Stimulated activated naive B cell treated with anti-CD40 and anti-IgM and Interleukin-4, amounts not matched to agents 10 μg/mL and 1 μg/mL and 100 μg/mL, for 72 hours (primary cell): ENCODE measurements at regions not wholly inside any gene's neighbourhood (a gene's known extent, or its start where the extent isn't known, plus 50 kb on each side); places are given as distances from the start of the nearest gene placed in this dataset.
"Not testable (repeated sequence)": the region's sequence is repeated elsewhere in the genome, so short reads cannot be mapped to it uniquely, and the experiment has no call there.

Experiments used
- ATAC-seq, 2 donors: fragments of 150-1000 bp; cut with Tn5 transposase; replicated peaks; 2 replicates each; pipeline ENCODE4 v1.10.0; 2021; ENCODE audit warnings: moderate library complexity in 1 of 2
- DNase-seq: peaks from one replicate; pipeline ENCODE4 v3.0.0; 2021
- H3K27ac Mint-ChIP-seq: one replicate; pipeline ENCODE4 v1.8.0; 2022; ENCODE audit warnings: mild to moderate bottlenecking, mixed read lengths
- H3K27me3 Mint-ChIP-seq, 2 donors: one replicate each; pipeline ENCODE4 v1.8.0; 2022; ENCODE audit warnings: mixed read lengths in 2 of 2
- H3K36me3 Mint-ChIP-seq, 2 donors: one replicate each; pipeline ENCODE4 v1.8.0; 2022; ENCODE audit warnings: mixed read lengths in 2 of 2, mild to moderate bottlenecking in 1 of 2
- H3K4me1 Mint-ChIP-seq, 2 donors: one replicate each; pipeline ENCODE4 v1.8.0; 2022; ENCODE audit warnings: mixed read lengths in 2 of 2, mild to moderate bottlenecking in 1 of 2
- H3K4me3 Mint-ChIP-seq, 2 donors: one replicate each; pipeline ENCODE4 v1.8.0; 2022; ENCODE audit warnings: mild to moderate bottlenecking in 2 of 2, mixed read lengths in 2 of 2, moderate library complexity in 1 of 2
- H3K9me3 Mint-ChIP-seq, 2 donors: one replicate each; pipeline ENCODE4 v1.8.0; 2022; ENCODE audit warnings: mixed read lengths in 2 of 2, mild to moderate bottlenecking in 1 of 2

GRCh38 chr5:138677782-138678181 is 75.4 kb upstream of the CTNNA1 start:
- no peak overlapping the region for H3K4me3 Mint-ChIP-seq
- no peak for ATAC-seq
- no peaks in the 10 kb centered on the region for H3K4me1 Mint-ChIP-seq
- peaks cover 3 to 6% of the 10 kb centered on the region in 2 donors for H3K36me3 Mint-ChIP-seq
- H3K27ac Mint-ChIP-seq, result no peak overlapping the region
- H3K9me3 Mint-ChIP-seq, result peaks cover 7 to 15% of the 10 kb centered on the region in 2 donors
- H3K27me3 Mint-ChIP-seq, result peaks cover 13 to 41% of the 10 kb centered on the region in 2 donors
- no peak for DNase-seq

- H3K36me3 Mint-ChIP-seq, result peaks cover 3 to 6% of the 10 kb centered on the region in 2 donors
- peaks cover 13 to 38% of the 10 kb centered on the region in 2 donors for H3K27me3 Mint-ChIP-seq
- H3K27ac Mint-ChIP-seq, result no peak overlapping the region
- no peaks in the 10 kb centered on the region for H3K4me1 Mint-ChIP-seq
- H3K4me3 Mint-ChIP-seq, result no peak overlapping the region
- DNase-seq (no peak), ATAC-seq (no peak)
- peaks cover 7 to 15% of the 10 kb centered on the region in 2 donors for H3K9me3 Mint-ChIP-seq
Observed at GRCh38 chr5:138676556-138677193, 76.5 kb upstream of the CTNNA1 start.

GRCh38 chr5:138676002-138676401 is 77.2 kb upstream of the CTNNA1 start:
- DNase-seq (no peak), ATAC-seq (no peak)
- peaks cover 13 to 33% of the 10 kb centered on the region in 2 donors for H3K27me3 Mint-ChIP-seq
- no peaks in the 10 kb centered on the region for H3K4me1 Mint-ChIP-seq
- H3K9me3 Mint-ChIP-seq, result peaks cover 7 to 15% of the 10 kb centered on the region in 2 donors
- peaks cover 3 to 6% of the 10 kb centered on the region in 2 donors for H3K36me3 Mint-ChIP-seq
- H3K27ac Mint-ChIP-seq, result no peak overlapping the region
- no peak overlapping the region for H3K4me3 Mint-ChIP-seq

- peaks cover 3 to 25% of the 10 kb centered on the region in 2 donors for H3K4me1 Mint-ChIP-seq
- no peak overlapping the region for H3K4me3 Mint-ChIP-seq
Observed at GRCh38 chr5:138668451-138669380, 84.5 kb upstream of the CTNNA1 start.

GRCh38 chr5:138667782-138668331 is 85.4 kb upstream of the CTNNA1 start:
- not testable (repeated sequence) for H3K9me3 Mint-ChIP-seq, ATAC-seq, H3K36me3 Mint-ChIP-seq, DNase-seq, H3K4me3 Mint-ChIP-seq, H3K27ac Mint-ChIP-seq
- Mint-ChIP-seq H3K4me1 (peaks cover 12 to 34% of the 10 kb centered on the region in 2 donors), H3K27me3 (peaks cover 24 to 56% of the 10 kb centered on the region in 2 donors)

More at GRCh38 chr5:138668451-138669380, 84.5 kb upstream of the CTNNA1 start:
- H3K36me3 Mint-ChIP-seq, result no peaks in the 10 kb centered on the region
- H3K9me3 Mint-ChIP-seq, result peaks cover 0 to 4% of the 10 kb centered on the region in 2 donors
- no peak overlapping the region for H3K27ac Mint-ChIP-seq
- no peak for DNase-seq
- H3K27me3 Mint-ChIP-seq, result peaks cover 24 to 56% of the 10 kb centered on the region in 2 donors
- peak in 1 of 2 donors; percentile 25 for ATAC-seq

GRCh38 chr5:138666226-138666742 is 86.9 kb upstream of the CTNNA1 start:
- DNase-seq (no peak), ATAC-seq (no peak)
- H3K27me3 Mint-ChIP-seq, result peaks cover 24 to 56% of the 10 kb centered on the region in 2 donors
- H3K4me1 Mint-ChIP-seq, result peaks cover 24 to 49% of the 10 kb centered on the region in 2 donors
- H3K36me3 Mint-ChIP-seq, result no peaks in the 10 kb centered on the region
- H3K9me3 Mint-ChIP-seq, result peaks cover 0 to 3% of the 10 kb centered on the region in 2 donors
- no peak overlapping the region for H3K27ac Mint-ChIP-seq
- H3K4me3 Mint-ChIP-seq, result no peak overlapping the region

- Mint-ChIP-seq H3K36me3 (no peaks in the 10 kb centered on the region), H3K27me3 (peaks cover 28 to 60% of the 10 kb centered on the region in 2 donors), H3K27ac (no peak overlapping the region), H3K4me1 (peaks cover 26 to 54% of the 10 kb centered on the region in 2 donors), H3K4me3 (no peak overlapping the region), H3K9me3 (peaks cover 0 to 3% of the 10 kb centered on the region in 2 donors)
- no peak for ATAC-seq
- no peak for DNase-seq
Observed at GRCh38 chr5:138665261-138665660, 88.0 kb upstream of the CTNNA1 start.

- no peak for DNase-seq
Observed at GRCh38 chr5:138664276-138664943, 88.8 kb upstream of the CTNNA1 start.

GRCh38 chr5:138663561-138663960 is 88.4 kb upstream of the HSPA9 start:
- Mint-ChIP-seq H3K27me3 (peaks cover 24 to 54% of the 10 kb centered on the region in 2 donors), H3K9me3 (peaks cover 0 to 3% of the 10 kb centered on the region in 2 donors), H3K36me3 (no peaks in the 10 kb centered on the region), H3K27ac (no peak overlapping the region), H3K4me1 (peaks cover 26 to 48% of the 10 kb centered on the region in 2 donors), H3K4me3 (peak overlapping the region in 1 of 2 donors; percentile 47)
- ATAC-seq (no peak), DNase-seq (no peak)

More at GRCh38 chr5:138664276-138664943, 88.8 kb upstream of the CTNNA1 start:
- Mint-ChIP-seq H3K27me3 (peaks cover 28 to 58% of the 10 kb centered on the region in 2 donors), H3K4me3 (no peak overlapping the region), H3K36me3 (no peaks in the 10 kb centered on the region), H3K27ac (no peak overlapping the region), H3K9me3 (peaks cover 0 to 3% of the 10 kb centered on the region in 2 donors), H3K4me1 (peaks cover 26 to 54% of the 10 kb centered on the region in 2 donors)
- ATAC-seq, result no peak

- H3K36me3 Mint-ChIP-seq, result no peaks in the 10 kb centered on the region
- H3K9me3 Mint-ChIP-seq, result peaks cover 0 to 3% of the 10 kb centered on the region in 2 donors
- peak; percentile 88 to 91 for ATAC-seq
- DNase-seq, result peak; percentile 49
- peaks cover 26 to 47% of the 10 kb centered on the region in 2 donors for H3K4me1 Mint-ChIP-seq
- no peak overlapping the region for H3K27ac Mint-ChIP-seq
- peaks cover 26 to 51% of the 10 kb centered on the region in 2 donors for H3K27me3 Mint-ChIP-seq
- H3K4me3 Mint-ChIP-seq, result peak overlapping the region in 1 of 2 donors; percentile 57
Observed at GRCh38 chr5:138663009-138663408, 87.8 kb upstream of the HSPA9 start.

- H3K9me3 Mint-ChIP-seq, result peaks cover 0 to 3% of the 10 kb centered on the region in 2 donors
- H3K4me3 Mint-ChIP-seq, result peak overlapping the region in 1 of 2 donors; percentile 57
- H3K36me3 Mint-ChIP-seq, result no peaks in the 10 kb centered on the region
- DNase-seq (peak; percentile 16), ATAC-seq (peak; percentile 67 to 73)
- H3K4me1 Mint-ChIP-seq, result peaks cover 26 to 47% of the 10 kb centered on the region in 2 donors
- peak overlapping the region; percentile 47 for H3K27ac Mint-ChIP-seq
- peaks cover 26 to 49% of the 10 kb centered on the region in 2 donors for H3K27me3 Mint-ChIP-seq
Observed at GRCh38 chr5:138662599-138662998, 87.4 kb upstream of the HSPA9 start.

- Mint-ChIP-seq H3K4me1 (peaks cover 26 to 47% of the 10 kb centered on the region in 2 donors), H3K9me3 (peaks cover 0 to 3% of the 10 kb centered on the region in 2 donors), H3K27me3 (peaks cover 30 to 53% of the 10 kb centered on the region in 2 donors), H3K27ac (peak overlapping the region; percentile 47), H3K36me3 (no peaks in the 10 kb centered on the region), H3K4me3 (no peak overlapping the region)
- no peak for DNase-seq
- no peak for ATAC-seq
Observed at GRCh38 chr5:138661991-138662434, 86.8 kb upstream of the HSPA9 start.

- peaks cover 36 to 53% of the 10 kb centered on the region in 2 donors for H3K27me3 Mint-ChIP-seq
Observed at GRCh38 chr5:138661291-138661960, 86.2 kb upstream of the HSPA9 start.

More at GRCh38 chr5:138661291-138661960, 86.2 kb upstream of the HSPA9 start:
- Mint-ChIP-seq H3K36me3 (no peaks in the 10 kb centered on the region), H3K9me3 (peaks cover 0 to 3% of the 10 kb centered on the region in 2 donors), H3K4me3 (no peak overlapping the region), H3K4me1 (peaks cover 26 to 47% of the 10 kb centered on the region in 2 donors), H3K27ac (no peak overlapping the region)
- ATAC-seq (no peak), DNase-seq (no peak)
